Panc1 (cell line): ENCODE measurements at regions not wholly inside any gene's neighbourhood (a gene's known extent, or its start where the extent isn't known, plus 50 kb on each side); places are given as distances from the start of the nearest gene placed in this dataset.

Source experiments
- ATAC-seq: fragments of 200-7000 bp; cut with Tn5 transposase; 2 replicates; pipeline ENCODE4 v1.9.1; 2020; ENCODE audit warnings: mild to moderate bottlenecking, moderate library complexity
- BruUV-seq: library from RNA; stranded (reverse); fragments of 400-500 nt; replicated peaks from 2 replicates; lab custom pipeline; 2021; lab: Mats Ljungman, UMichigan
- CTCF ChIA-PET: fragments of 300-600 bp; sonication (Branson Sonifier 250); formaldehyde crosslinking; loops from one replicate; lab custom pipeline; 2022; ENCODE audit warnings: antibody characterized with exemption; lab: Charles Lee
- POLR2A ChIA-PET: fragments of 300-600 bp; sonication (Branson Sonifier 250); formaldehyde crosslinking; loops from one replicate; lab custom pipeline; 2022; ENCODE audit warnings: antibody characterized with exemption; lab: Charles Lee
- DNase-seq: peaks from one replicate; pipeline ENCODE4 v3.0.0-alpha.2; 2010; ENCODE audit warnings: low read depth, low spot score
- H3K27ac ChIP-seq: 2 replicates; pipeline ENCODE4 v1.5.1; 2011; ENCODE audit warnings: mild to moderate bottlenecking, low read length, inconsistent platforms
- H3K27me3 ChIP-seq: fragments of 200-500 bp; sonication (Bioruptor generic); 2 replicates; pipeline ENCODE4 v1.6.0; 2014; ENCODE audit warnings: low read length, inconsistent platforms; ENCODE audit not compliant: control insufficient read depth, insufficient read depth
- H3K36me3 ChIP-seq: fragments of 200-500 bp; sonication (Bioruptor generic); 2 replicates; pipeline ENCODE4 v1.5.1; 2014; ENCODE audit warnings: inconsistent platforms, mild to moderate bottlenecking, low read length, moderate library complexity; ENCODE audit not compliant: control insufficient read depth, insufficient read depth
- H3K4me1 ChIP-seq: 2 replicates; pipeline ENCODE4 v1.5.1; 2011; ENCODE audit warnings: inconsistent platforms, mild to moderate bottlenecking, low read length, moderate library complexity; ENCODE audit not compliant: control insufficient read depth, insufficient read depth
- H3K4me3 ChIP-seq, 2 experiments: 2 replicates each; pipeline ENCODE4 v1.5.1; 2011 to 2012; ENCODE audit warnings: low read depth in 2 of 2, low read length in 2 of 2, mild to moderate bottlenecking in 2 of 2, inconsistent platforms in 1 of 2, moderate library complexity in 1 of 2
- H3K9me3 ChIP-seq: fragments of 200-500 bp; sonication (Bioruptor generic); 2 replicates; pipeline ENCODE4 v1.5.1; 2014; ENCODE audit warnings: low read depth, mild to moderate bottlenecking, inconsistent platforms, low read length, moderate library complexity; ENCODE audit not compliant: control insufficient read depth, insufficient read depth
- CTCF ChIP-seq: fragments of 450-650 bp; IDR thresholded peaks from 2 replicates; pipeline ENCODE4 v1.5.1; 2017; ENCODE audit warnings: mild to moderate bottlenecking
- POLR2AphosphoS5 ChIP-seq: IDR thresholded peaks from 2 replicates; pipeline ENCODE4 v1.6.1; 2012; ENCODE audit warnings: mild to moderate bottlenecking, low read depth, low read length, moderate library complexity
- REST ChIP-seq, 2 experiments: IDR thresholded peaks; 2 replicates each; pipeline ENCODE4 v1.6.1; 2011 to 2012; ENCODE audit warnings: low read depth in 2 of 2, control low read depth in 1 of 2, low read length in 1 of 2, mild to moderate bottlenecking in 1 of 2, moderate library complexity in 1 of 2; ENCODE audit not compliant: insufficient read depth in 1 of 2
- SIN3A ChIP-seq: IDR thresholded peaks from 2 replicates; pipeline ENCODE4 v1.6.1; 2012; ENCODE audit warnings: low read depth, mild to moderate bottlenecking, low read length, moderate library complexity, borderline replicate concordance; ENCODE audit not compliant: insufficient read depth
- TCF7L2 ChIP-seq: IDR thresholded peaks from 2 replicates; pipeline ENCODE4 v1.6.1; 2011; ENCODE audit warnings: mild to moderate bottlenecking, low read depth, low read length, inconsistent platforms
- in situ Hi-C: cut with HindIII; loops from 2 replicates; pipeline ENCODE4 v1.10.0; 2016; ENCODE audit warnings: low sequenced_read_pairs, low pct_unique_long_range_greater_than_20kb
- intact Hi-C: fragments of 100-400 bp; cut with micrococcal nuclease; formaldehyde crosslinking; loops from one replicate; pipeline ENCODE4 v1.10.0; 2022; ENCODE audit not compliant: unreplicated experiment

- POLR2A ChIA-PET: no interaction called here
- BruUV-seq: no TSS peak
These were observed 315.5 kb downstream of the BCOR start for GRCh38 chrX:39782276-39782675.

GRCh38 chrX:39787999-39788398 lies 309.8 kb downstream of the BCOR start:
- no peak for TF ChIP-seq TCF7L2
- TF ChIP-seq CTCF: no peak
- TF ChIP-seq SIN3A: no peak
- no peak for TF ChIP-seq POLR2AphosphoS5
- no peak for TF ChIP-seq REST (IDR thresholded peaks at IDR 0.05; ENCODE audit: insufficient read depth in 1 of 2, low read depth in 2 of 2, low read length in 1 of 2)
- no TSS peak for BruUV-seq
- no peak for DNase-seq
- ChIA-PET POLR2A (no interaction called here), CTCF (no interaction called here)
- no peaks in the 10 kb centered on the region for H3K4me1 ChIP-seq
- H3K9me3 ChIP-seq: no peaks in the 10 kb centered on the region
- H3K27me3 ChIP-seq: no peaks in the 10 kb centered on the region
- no peaks in the 10 kb centered on the region for H3K36me3 ChIP-seq
- in situ Hi-C loops: no loop called here
- intact Hi-C loops: no loop called here
- no peak overlapping the region for H3K4me3 ChIP-seq
- H3K27ac ChIP-seq: no peak overlapping the region
- ATAC-seq: no peak

More at GRCh38 chrX:39782276-39782675, 315.5 kb downstream of the BCOR start:
- no peak for ATAC-seq
- Histone ChIP-seq H3K27ac (no peak overlapping the region), H3K36me3 (no peaks in the 10 kb centered on the region), H3K27me3 (no peaks in the 10 kb centered on the region), H3K9me3 (no peaks in the 10 kb centered on the region), H3K4me3 (no peak overlapping the region), H3K4me1 (no peaks in the 10 kb centered on the region)
- TF ChIP-seq SIN3A (no peak), TCF7L2 (no peak), CTCF (no peak), POLR2AphosphoS5 (no peak), REST (IDR thresholded peaks at IDR 0.05; ENCODE audit: insufficient read depth in 1 of 2, low read depth in 2 of 2, low read length in 1 of 2) (no peak)
- CTCF ChIA-PET: no interaction called here
- no peak for DNase-seq
- intact Hi-C loops (no loop called here), in situ Hi-C loops (no loop called here)
